ENCODE measurements at regions not wholly inside any gene's neighbourhood (a gene's known extent, or its start where the extent isn't known, plus 50 kb on each side); places are given as distances from the start of the nearest gene placed in this dataset.
A peak's percentile ranks its signal among the peaks of the same experiment; 100 is the strongest.

- no peak for DNase-seq
These were observed 50.2 kb upstream of the SDK2 start for GRCh38 chr17:73694491-73694890.

DNA sequence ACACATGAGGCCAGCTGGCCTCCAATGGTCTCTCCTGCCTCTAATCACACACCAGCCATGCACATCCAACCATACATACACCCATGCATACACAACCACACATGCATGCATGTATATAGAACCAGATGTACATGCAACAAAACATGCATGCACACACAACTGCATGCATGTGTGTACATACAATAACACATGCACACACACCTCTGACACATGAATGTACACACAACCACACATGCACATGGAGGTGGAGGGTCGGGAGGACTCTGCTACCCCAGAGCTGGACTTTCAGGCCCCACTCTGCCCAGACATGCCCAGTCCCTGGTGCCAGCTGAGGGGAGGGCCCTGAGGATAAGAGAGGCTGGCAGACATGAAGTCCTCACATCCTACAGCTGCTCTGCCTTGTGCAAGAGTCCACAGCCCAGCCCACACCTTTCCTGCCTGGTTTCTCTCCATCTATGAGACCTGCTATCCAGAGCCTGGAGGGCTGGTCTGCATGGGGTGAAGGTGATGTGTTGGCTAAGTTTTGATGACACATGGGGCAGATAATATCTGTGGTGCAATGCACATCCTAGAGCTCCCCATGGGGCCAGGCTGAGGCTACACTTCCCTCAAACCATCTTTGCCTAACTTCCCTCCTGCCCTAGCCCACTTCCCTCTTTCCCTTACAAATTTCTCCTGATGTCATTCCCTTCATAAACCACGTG is 50.9 kb upstream of the SDK2 start:
- no peak for DNase-seq

GRCh38 chr17:73696251-73696650 is 52.0 kb upstream of the SDK2 start:
- no peak for DNase-seq

- DNase-seq: no peak
These were observed 53.6 kb upstream of the SDK2 start for GRCh38 chr17:73697872-73698271.

DNA sequence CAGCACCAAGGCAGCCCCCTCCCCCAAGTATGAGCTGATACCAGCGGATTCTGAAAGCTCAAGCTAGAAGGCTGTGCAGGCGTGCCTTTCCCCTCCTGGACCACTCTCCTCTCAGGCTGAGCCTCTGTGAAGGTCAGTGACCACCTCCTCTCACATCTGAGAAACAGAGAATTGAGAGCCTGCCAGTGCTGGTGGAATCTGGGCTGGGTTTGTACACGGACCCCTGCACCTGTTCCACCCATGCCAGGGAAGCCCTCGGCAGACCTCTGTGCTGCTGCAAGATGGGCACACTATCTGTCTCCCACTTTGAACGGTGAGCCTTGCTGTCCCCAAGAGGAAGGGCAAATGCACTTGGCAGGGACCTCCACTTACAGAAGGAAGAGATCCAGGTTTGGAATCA is 54.7 kb upstream of the SDK2 start:
- no peak for DNase-seq

DNA sequence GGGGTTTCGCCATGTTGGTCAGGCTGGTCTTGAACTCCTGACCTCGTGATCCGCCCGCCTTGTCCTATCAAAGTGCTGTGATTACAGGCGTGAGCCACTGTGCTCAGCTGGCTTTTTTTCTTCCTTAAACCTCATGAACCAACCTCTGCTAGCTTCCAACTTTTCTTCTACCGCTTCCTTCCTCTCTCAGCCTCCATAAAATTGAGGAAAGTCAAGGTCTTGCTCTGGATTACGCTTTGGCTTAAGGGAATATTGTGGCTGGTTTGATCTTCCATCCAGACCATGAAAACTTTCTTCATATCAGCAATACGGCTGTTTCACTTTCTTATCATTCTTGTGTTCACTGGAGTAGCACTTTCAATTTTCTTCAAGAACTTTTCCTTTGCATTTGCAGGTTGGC is 57.5 kb upstream of the SDK2 start:
- DNase-seq: no peak

DNA sequence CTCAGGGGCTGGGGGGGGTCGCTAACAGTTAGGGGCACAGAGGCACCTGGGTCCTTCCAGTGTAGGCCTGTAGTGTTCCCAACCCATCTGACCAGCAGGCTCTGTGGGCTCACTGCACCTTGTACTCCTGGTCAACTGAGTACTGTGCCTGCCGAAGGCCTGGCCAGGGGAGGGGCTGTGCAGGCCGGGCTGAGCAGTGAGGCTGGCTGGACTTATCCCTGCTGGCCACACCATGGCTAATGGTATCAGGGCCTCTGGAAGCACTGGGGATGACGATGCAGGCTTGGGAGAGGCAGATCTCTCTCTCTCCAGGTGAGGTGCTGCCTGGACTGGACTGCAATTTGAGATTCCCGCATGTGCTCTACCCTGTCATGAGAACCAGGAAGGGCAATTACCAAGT is 58.9 kb upstream of the SDK2 start:
- no peak for DNase-seq

- DNase-seq: no peak
These were observed 59.7 kb upstream of the SDK2 start for GRCh38 chr17:73703917-73704316.

GRCh38 chr17:73705594-73705993 is 61.3 kb upstream of the SDK2 start:
- DNase-seq: no peak

DNA sequence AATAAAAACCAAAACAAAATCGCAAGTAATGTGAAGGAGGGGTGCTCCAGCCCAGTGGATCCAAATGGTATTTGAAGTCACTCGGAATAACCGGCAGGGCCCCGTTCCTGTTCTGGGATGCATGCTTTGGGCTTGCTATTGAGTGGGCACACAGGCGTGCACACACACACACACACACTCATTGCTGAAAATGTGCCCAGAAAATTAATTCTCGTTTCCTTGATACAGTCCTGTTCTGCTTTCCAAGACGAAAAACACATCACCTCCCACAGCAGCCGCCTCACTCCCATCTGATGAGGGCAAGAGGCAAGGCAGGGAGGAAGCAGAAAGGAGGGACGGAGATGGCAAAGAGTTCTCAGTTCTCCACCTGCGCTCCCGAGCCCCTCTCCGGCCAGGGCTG is 62.2 kb upstream of the SDK2 start:
- no peak for DNase-seq

GRCh38 chr17:73706858-73707257 is 62.6 kb upstream of the SDK2 start:
- no peak for DNase-seq

DNA sequence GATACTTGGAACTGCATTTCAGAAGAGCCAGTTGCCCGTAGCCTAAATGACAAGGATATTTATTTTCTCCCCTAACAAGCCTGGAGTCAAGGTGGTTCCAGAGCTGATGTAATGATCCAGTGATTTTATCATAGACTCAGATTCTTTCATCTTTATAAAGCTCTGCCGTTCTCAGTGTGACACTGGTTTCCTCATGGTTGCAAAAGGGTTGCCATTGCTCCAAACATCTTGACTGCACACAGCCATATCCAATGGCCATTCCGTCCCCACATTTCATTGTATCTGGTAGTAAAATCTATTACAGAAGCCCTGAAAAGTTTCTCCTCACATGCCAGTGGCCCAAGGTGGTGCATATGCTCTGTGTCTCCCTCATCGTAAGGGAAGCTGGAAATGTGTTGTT is 63.1 kb upstream of the SDK2 start:
- DNase-seq: no peak

- DNase-seq: peak; percentile 82
These were observed 65.9 kb upstream of the SDK2 start for GRCh38 chr17:73710095-73710592.

GRCh38 chr17:73711184-73711583 is 66.9 kb upstream of the SDK2 start:
- no peak for DNase-seq

GRCh38 chr17:73711916-73712315 is 67.7 kb upstream of the SDK2 start:
- DNase-seq: no peak

- DNase-seq: no peak
These were observed 68.9 kb upstream of the SDK2 start for GRCh38 chr17:73713136-73713535.

- DNase-seq: no peak
These were observed 71.5 kb upstream of the SDK2 start for GRCh38 chr17:73715769-73716168.

DNA sequence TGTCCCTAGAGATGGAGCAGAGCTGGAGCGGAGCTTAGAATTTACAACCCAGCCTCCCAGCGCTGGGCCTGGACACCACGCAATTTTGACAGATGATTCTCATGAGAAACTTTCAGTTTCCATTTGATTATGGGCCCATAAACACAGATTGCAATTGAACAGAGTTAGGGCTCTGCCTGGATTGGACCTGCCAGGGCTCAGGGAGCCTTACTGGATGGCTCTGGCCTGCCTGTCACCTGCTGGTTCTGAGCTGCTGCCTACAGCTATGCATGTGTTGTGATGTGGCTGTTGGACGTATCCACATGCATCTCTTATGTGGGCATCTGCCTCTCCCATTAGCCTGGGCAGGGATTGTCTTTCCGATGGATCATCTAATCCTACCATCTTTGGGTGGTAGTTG is 73.4 kb upstream of the SDK2 start:
- no peak for DNase-seq

GRCh38 chr17:73718362-73718761 is 74.1 kb upstream of the SDK2 start:
- no peak for DNase-seq

GRCh38 chr17:73718912-73719311 is 74.7 kb upstream of the SDK2 start:
- DNase-seq: no peak

DNA sequence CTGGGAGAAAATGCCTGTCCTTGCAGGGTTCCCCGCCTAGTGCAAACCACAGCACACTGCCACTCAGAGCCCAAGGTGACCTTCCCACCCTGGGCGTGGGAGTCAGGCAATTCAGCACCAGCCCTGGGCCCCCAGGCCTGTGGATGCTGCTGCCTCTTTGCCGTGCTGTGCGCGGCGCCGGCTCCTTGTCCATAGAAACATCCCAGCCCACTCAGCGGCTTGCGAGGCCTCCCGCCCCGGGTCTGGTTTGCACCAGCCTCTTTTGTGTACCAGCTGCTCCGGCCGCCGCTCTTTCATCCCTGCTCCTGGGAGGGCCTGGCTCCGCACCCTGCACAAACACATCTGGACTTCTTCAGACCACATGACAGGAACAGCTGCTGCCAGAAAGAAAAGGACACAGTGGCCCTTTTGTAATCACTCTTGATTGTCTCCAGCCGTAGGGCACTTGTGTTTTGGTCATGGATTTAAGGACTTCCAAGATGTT is 75.4 kb upstream of the SDK2 start:
- DNase-seq: no peak

DNA sequence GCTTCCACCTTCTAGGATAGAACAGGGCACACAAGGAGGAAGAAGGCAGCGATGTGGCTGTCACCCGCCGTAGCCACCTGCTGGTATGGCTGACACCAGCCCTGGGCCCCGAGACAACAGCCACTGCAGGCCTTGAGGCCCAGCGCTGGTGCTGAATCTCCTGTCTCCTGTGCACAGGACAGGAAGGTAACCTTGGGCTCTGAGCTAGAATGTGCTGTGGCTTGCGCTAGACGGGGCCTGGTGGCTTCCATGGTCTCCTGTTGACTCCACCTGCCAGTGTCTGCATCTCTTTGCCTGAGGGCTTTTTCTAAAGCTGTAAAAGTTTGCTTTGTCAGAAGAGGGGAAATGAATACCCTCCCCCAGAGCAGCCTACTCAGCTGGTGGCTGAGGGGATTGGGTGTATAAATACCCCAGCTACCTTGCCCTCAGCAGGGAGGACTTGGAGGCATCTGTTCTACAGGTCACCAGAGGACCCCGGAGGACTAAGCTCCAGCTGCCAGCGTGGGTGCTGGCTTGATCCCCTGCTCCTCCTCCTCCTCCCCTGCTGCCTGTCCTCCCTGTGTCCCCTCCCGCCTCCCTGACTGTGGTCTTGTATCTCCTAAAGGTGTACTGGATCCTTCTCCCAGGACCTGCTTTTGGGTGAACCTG is 76.1 kb upstream of the SDK2 start:
- DNase-seq: no peak

DNA sequence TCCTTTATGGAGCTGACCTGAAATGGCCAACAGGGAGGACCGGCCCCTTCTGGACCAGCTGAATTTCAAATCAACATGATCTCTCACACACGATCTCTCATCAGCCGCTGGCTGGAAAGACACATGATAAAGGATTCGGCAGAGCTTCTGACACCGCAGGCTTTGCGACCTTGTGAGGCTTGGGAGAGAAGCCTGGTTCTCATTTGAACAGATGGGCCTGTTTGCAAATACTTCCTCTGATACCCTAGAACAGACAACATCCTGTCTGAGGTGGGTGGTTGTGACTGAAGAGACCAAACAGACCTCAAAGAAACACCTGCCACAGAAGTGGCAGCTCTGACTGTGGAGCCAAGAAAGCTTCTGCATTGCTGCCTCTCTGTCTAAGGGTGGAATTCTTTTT is 77.9 kb upstream of the SDK2 start:
- DNase-seq: no peak

- DNase-seq: no peak
These were observed 79.1 kb upstream of the SDK2 start for GRCh38 chr17:73723317-73723716.

GRCh38 chr17:73724341-73724740 is 80.1 kb upstream of the SDK2 start:
- DNase-seq: no peak

Measured in stimulated activated CD8-positive, alpha-beta memory T cell treated with anti-CD3 and anti-CD28 coated beads, Interleukin-4, amount 100 ng/mL, for 48 hours (primary cell).